MM.1S (cell line): ENCODE measurements at regions not wholly inside any gene's neighbourhood (a gene's known extent, or its start where the extent isn't known, plus 50 kb on each side); places are given as distances from the start of the nearest gene placed in this dataset.

Experiments used
- CTCF ChIP-seq: fragments of 300-600 bp; sonication (generic); IDR thresholded peaks from 2 replicates; pipeline ENCODE4 v1.5.1; 2016; ENCODE audit warnings: antibody characterized with exemption, low read length, mixed read lengths
- EZH2 ChIP-seq: fragments of 300-600 bp; sonication (generic); optimal IDR thresholded peaks from 2 replicates; pipeline ENCODE3; 2017; ENCODE audit warnings: low read depth, mild to moderate bottlenecking, antibody characterized with exemption, low read length, mixed read lengths
- EZH2phosphoT487 ChIP-seq: fragments of 300-600 bp; sonication (generic); IDR thresholded peaks from 2 replicates; pipeline ENCODE4 v1.6.1; 2018; ENCODE audit warnings: antibody characterized with exemption, low read length

GRCh38 chr1:110788673-110789072 lies 84.3 kb upstream of the CD53 start:
- TF ChIP-seq CTCF (no peak), EZH2phosphoT487 (no peak), EZH2 (no peak)
